ENCODE measurements at regions not wholly inside any gene's neighbourhood (a gene's known extent, or its start where the extent isn't known, plus 50 kb on each side); places are given as distances from the start of the nearest gene placed in this dataset.

DNA sequence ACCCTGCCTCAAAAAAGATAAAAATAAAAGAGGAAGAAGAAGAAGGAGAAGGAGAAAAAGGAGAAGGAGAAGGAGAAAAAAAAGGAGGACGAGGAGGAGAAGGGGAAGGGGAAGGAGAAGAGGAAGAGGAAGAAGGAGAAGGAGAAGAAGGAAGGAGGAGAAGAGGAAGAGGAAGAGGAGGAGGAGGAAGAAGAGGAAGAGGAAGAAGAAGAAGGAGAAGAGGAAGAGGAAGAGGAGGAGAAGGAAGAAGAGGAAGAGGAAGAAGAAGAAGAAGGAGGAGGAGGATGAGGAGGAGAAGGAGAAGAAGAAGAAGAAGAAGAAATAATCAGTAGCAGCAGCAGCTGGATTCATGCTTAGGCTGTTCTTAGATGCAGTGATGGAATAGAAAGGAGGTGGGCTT, 159.7 kb downstream of the TFCP2L1 start:
- Mint-ChIP-seq H3K27me3 (peaks cover 0 to 2% of the 10 kb centered on the region in 2 donors), H3K27ac (no peak overlapping the region), H3K36me3 (no peaks in the 10 kb centered on the region), H3K4me1 (ENCODE audit: low read depth in 2 of 2) (no peaks in the 10 kb centered on the region), H3K4me3 (no peak overlapping the region), H3K9me3 (no peaks in the 10 kb centered on the region)
- ATAC-seq (no peak), DNase-seq (ENCODE audit: low spot score) (no peak)

DNA sequence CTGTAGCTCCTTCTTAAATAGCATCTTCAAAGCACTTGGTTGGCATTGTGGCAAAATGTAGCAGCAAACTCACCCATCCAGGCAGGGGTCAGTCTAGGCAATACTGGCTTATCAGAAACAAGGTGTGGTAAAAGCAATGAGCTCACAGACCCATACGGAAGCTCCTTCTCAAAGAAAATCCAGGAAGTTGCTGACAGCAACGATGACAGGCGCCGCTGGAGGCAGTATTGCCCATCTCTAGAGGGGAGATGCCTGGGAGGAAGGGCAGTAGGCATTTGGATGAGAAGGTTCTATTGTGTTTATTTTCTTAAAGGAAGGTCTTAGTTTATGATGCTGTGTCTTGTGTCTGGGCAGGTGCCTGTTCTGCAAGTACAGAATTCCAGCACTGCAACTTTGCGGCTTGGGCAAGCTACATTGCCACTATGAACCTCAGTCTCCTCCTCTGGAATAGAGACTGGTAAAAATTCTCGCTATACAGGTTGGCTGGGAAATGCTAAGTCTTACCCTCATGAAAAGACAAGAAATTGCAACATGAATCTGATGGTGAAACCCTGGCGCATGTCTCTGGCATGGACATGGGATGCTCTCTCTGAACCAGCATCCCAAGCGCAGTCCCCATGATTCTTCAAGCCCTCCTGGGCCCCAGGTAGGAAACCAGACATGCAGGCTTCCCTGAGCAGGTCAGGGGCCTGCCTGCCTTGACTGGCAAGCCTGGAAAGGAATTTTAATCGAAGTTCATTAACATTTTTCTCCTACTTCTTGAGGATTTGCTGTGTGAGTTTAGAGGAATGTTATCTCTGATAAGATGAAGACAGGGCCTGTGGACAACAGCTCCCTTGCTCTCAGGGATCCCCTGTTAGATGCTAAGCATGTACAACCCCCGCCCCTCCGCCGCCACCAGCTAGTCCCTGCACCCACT, 156.0 kb downstream of the TFCP2L1 start:
- Mint-ChIP-seq H3K9me3 (no peaks in the 10 kb centered on the region), H3K4me3 (no peak overlapping the region), H3K27me3 (no peaks in the 10 kb centered on the region), H3K36me3 (no peaks in the 10 kb centered on the region), H3K4me1 (ENCODE audit: low read depth in 2 of 2) (peaks cover 3 to 4% of the 10 kb centered on the region in 2 donors), H3K27ac (no peak overlapping the region)
- ATAC-seq = no peak
- DNase-seq (ENCODE audit: low spot score) = no peak

GRCh38 chr2:121129692-121130091, 155.3 kb downstream of the TFCP2L1 start:
- no peak overlapping the region for H3K27ac Mint-ChIP-seq
- no peaks in the 10 kb centered on the region for H3K36me3 Mint-ChIP-seq
- H3K27me3 Mint-ChIP-seq = no peaks in the 10 kb centered on the region
- H3K4me1 Mint-ChIP-seq (ENCODE audit: low read depth in 2 of 2) = peaks cover 7 to 8% of the 10 kb centered on the region in 2 donors
- H3K9me3 Mint-ChIP-seq = no peaks in the 10 kb centered on the region
- no peak overlapping the region for H3K4me3 Mint-ChIP-seq
- ATAC-seq = no peak
- no peak for DNase-seq (ENCODE audit: low spot score)

DNA sequence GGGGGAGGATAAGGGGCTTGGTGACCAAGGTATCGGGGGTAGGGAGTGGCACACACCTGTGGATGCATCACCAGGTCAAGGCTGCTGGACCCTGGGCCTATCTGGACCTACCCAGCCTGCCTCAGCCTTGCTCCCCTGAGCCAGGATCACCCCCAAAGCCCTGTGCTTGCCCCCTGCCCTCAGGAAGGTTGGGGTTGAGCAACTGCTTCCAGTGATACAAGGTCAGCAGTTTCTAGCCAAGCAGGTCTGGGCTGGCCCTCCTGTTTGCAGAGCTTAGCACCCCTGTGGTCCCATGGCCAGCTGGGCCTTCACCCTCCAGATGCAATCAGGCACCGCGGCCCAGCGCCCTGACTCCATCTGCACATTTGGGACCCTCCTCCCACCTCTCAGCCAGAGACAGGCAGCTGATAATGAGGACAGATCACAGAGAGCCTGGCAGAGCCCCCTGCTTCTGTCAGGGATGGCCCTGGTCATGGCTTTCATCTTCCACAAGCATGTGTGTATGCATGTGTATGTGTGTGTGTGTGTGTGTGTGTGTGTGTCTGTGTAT, 154.6 kb downstream of the TFCP2L1 start:
- H3K9me3 Mint-ChIP-seq = no peaks in the 10 kb centered on the region
- DNase-seq (ENCODE audit: low spot score) (no peak), ATAC-seq (no peak)
- H3K4me1 Mint-ChIP-seq (ENCODE audit: low read depth in 2 of 2) = peaks cover 7 to 8% of the 10 kb centered on the region in 2 donors
- no peaks in the 10 kb centered on the region for H3K36me3 Mint-ChIP-seq
- H3K27ac Mint-ChIP-seq = no peak overlapping the region
- H3K27me3 Mint-ChIP-seq = no peaks in the 10 kb centered on the region
- no peak overlapping the region for H3K4me3 Mint-ChIP-seq

- no peak for DNase-seq (ENCODE audit: low spot score)
- ATAC-seq = no peak
- no peak overlapping the region for H3K27ac Mint-ChIP-seq
- H3K4me3 Mint-ChIP-seq = no peak overlapping the region
- no peaks in the 10 kb centered on the region for H3K27me3 Mint-ChIP-seq
- H3K36me3 Mint-ChIP-seq = no peaks in the 10 kb centered on the region
- H3K9me3 Mint-ChIP-seq = no peaks in the 10 kb centered on the region
- H3K4me1 Mint-ChIP-seq (ENCODE audit: low read depth in 2 of 2) = peaks cover 7 to 8% of the 10 kb centered on the region in 2 donors
Measured at GRCh38 chr2:121131375-121131774, 153.6 kb downstream of the TFCP2L1 start.

DNA sequence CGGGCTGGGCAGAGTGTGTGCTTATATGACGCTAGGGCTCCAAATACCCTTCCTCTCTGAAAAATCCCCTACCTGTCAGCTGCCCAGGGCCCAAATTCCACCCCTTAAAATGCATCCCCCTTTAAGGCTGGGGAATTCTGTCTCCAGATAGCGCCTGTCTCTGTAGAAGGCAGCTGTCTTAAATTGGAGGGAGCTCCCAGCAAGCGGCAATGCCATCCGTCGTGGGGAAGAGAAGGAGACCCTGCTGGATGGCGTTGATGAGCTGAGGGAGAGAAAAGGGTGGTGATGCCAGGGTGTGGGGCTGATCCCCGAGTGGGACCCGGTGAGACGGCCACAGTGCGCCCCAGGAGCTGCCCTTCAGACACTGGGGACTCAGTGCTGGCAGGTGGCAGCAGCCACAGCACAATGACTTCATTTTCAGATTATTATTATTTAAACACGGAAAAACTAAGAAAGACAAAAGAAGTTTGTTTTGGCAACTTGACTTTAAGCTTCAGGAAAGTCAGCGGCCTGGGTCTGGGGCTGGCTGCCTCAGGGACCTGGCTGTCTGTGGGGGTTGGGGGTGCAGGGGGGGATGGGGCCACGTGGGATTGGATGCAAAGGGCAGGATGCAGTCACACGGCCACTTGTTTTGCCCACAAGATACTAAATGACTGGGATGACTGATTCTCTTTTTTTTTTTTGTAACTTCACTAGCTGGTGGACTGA, 152.8 kb downstream of the TFCP2L1 start:
- Mint-ChIP-seq H3K27me3 (no peaks in the 10 kb centered on the region), H3K4me1 (ENCODE audit: low read depth in 2 of 2) (peaks cover 7 to 8% of the 10 kb centered on the region in 2 donors), H3K4me3 (no peak overlapping the region), H3K27ac (no peak overlapping the region), H3K9me3 (no peaks in the 10 kb centered on the region), H3K36me3 (no peaks in the 10 kb centered on the region)
- DNase-seq (ENCODE audit: low spot score) (peak; percentile 2), ATAC-seq (no peak)

GRCh38 chr2:121132762-121133107, 152.3 kb downstream of the TFCP2L1 start:
- H3K4me3 Mint-ChIP-seq = no peak overlapping the region
- ATAC-seq (no peak), DNase-seq (ENCODE audit: low spot score) (no peak)
- no peak overlapping the region for H3K27ac Mint-ChIP-seq
- no peaks in the 10 kb centered on the region for H3K36me3 Mint-ChIP-seq
- peaks cover 7 to 8% of the 10 kb centered on the region in 2 donors for H3K4me1 Mint-ChIP-seq (ENCODE audit: low read depth in 2 of 2)
- H3K27me3 Mint-ChIP-seq = no peaks in the 10 kb centered on the region
- H3K9me3 Mint-ChIP-seq = no peaks in the 10 kb centered on the region

DNA sequence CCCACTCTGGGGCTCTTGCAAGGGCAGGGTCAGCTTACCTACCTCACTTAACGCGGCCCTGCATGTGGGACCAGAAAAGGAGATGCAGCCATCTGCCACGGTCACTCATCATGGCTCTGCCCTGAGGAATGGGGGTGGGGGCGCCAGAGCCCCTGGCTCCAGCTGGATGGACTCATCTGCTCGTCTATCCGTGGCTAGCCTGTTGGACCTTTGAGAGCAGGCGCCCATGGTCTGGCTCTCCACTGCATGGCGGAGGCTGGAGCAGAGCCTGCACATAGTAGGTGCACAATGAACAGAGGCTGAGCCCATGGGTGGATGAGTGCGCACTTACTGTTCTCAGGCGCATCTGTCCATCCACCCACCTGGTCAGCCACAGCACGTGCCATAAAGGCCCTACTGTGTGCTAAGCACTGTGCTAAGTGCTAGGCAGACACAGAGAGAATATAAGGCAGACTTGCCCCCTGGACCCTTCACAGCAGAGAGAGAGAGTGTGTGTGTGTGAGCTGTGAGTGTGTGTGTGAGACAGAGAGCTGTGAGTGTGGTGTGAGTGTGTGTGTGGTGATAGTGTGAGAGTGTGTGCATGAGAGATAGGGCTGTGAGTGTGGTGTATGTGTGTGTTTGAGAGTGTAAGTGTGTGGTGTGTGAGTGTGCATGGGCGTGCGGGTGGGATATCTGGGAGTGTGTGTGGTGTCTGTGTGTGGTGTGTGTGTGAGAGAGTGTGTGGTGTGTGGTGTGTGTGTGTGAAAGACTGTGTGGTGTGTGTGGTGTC, 151.3 kb downstream of the TFCP2L1 start:
- H3K27me3 Mint-ChIP-seq = no peaks in the 10 kb centered on the region
- H3K9me3 Mint-ChIP-seq = no peaks in the 10 kb centered on the region
- H3K27ac Mint-ChIP-seq = peak overlapping the region in 1 of 2 donors; percentile 24
- no peak overlapping the region for H3K4me3 Mint-ChIP-seq
- ATAC-seq = no peak
- peaks cover 7 to 8% of the 10 kb centered on the region in 2 donors for H3K4me1 Mint-ChIP-seq (ENCODE audit: low read depth in 2 of 2)
- no peaks in the 10 kb centered on the region for H3K36me3 Mint-ChIP-seq
- peak; percentile 41 for DNase-seq (ENCODE audit: low spot score)

GRCh38 chr2:121134728-121135127, 150.3 kb downstream of the TFCP2L1 start:
- peaks cover 0 to 6% of the 10 kb centered on the region in 2 donors for H3K27me3 Mint-ChIP-seq
- H3K4me3 Mint-ChIP-seq = no peak overlapping the region
- H3K9me3 Mint-ChIP-seq = no peaks in the 10 kb centered on the region
- DNase-seq (ENCODE audit: low spot score) = peak; percentile 10
- no peaks in the 10 kb centered on the region for H3K36me3 Mint-ChIP-seq
- no peak overlapping the region for H3K27ac Mint-ChIP-seq
- no peak for ATAC-seq
- peaks cover 7 to 8% of the 10 kb centered on the region in 2 donors for H3K4me1 Mint-ChIP-seq (ENCODE audit: low read depth in 2 of 2)

DNA sequence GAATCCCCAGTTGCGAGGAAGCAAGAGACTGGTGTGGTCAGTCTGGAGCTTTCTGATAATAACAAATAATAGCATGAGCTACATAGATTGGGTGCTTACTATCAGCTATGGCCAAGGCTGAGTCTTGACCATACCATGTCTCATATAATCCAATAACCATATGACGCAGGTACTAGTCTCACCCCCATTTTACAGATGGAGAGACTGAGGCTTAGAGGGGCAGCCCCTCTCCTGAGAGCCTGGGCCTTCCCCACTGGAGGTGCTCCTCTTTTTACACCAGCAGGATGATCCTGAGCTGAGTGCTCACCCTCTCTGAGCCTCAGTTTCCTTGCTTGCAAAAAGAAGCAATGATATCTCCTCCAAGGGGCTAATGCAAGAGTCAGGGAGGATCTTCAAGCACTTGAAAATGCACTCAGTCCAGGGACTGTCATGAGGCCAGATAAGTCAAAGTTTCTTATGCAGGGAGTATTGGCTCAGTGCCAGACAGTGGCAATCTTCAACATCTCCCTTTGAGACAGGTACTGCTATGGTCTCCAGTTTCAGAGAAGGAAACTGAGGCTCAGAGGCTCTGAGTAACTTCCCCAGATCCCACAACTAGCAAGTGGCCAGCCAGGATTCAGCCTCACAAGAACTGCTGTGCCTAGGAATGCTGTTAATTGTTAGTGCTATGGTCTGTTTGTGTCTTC, 149.7 kb downstream of the TFCP2L1 start:
- Mint-ChIP-seq H3K27ac (no peak overlapping the region), H3K27me3 (peaks cover 0 to 7% of the 10 kb centered on the region in 2 donors), H3K9me3 (no peaks in the 10 kb centered on the region), H3K4me3 (no peak overlapping the region), H3K36me3 (no peaks in the 10 kb centered on the region), H3K4me1 (ENCODE audit: low read depth in 2 of 2) (peaks cover 7 to 8% of the 10 kb centered on the region in 2 donors)
- DNase-seq (ENCODE audit: low spot score) (peak; percentile 5), ATAC-seq (no peak)

DNA sequence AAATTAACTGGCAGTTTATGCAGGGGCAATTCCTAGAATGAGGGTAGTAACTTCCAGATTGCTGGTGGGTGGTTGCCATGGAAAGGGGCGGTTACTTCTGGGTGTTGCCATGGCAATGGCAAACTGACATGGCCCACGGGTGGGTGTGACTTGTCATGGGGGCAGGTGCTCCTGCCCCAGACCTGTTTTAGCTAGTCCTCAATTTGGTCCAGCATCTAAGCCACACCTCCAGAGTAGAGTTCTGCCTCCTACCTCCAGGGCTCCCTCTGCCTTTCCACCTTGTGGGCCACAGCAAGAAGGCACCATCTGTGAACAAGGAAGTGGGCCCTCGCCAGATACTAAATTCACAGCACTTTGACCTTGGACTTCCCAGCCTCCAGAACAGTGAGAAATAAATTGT, 148.7 kb downstream of the TFCP2L1 start:
- peaks cover 7 to 8% of the 10 kb centered on the region in 2 donors for H3K4me1 Mint-ChIP-seq (ENCODE audit: low read depth in 2 of 2)
- no peak overlapping the region for H3K4me3 Mint-ChIP-seq
- DNase-seq (ENCODE audit: low spot score) (peak; percentile 38), ATAC-seq (no peak)
- H3K27ac Mint-ChIP-seq = no peak overlapping the region
- H3K27me3 Mint-ChIP-seq = peaks cover 3 to 7% of the 10 kb centered on the region in 2 donors
- H3K9me3 Mint-ChIP-seq = no peaks in the 10 kb centered on the region
- no peaks in the 10 kb centered on the region for H3K36me3 Mint-ChIP-seq

DNA sequence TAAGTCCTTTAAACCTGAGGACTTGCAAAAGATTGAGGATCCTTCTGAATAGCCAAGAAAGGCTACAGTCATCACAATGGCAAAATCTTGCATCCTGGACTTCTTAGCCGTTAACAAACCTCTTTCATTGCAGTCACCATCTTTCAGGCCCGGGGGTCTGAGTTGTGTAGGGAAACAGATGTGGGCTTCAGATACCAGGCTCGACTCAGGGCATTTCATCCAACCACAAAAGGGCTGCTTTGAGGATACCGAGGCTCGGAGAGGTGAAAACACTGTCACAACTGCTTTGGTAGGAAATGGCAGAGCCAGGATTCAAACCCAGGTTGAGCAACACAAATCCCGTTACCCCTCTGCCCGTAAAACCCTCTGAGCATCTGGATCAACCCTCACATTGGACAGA, 147.4 kb downstream of the TFCP2L1 start:
- H3K4me1 Mint-ChIP-seq (ENCODE audit: low read depth in 2 of 2) = peaks cover 7 to 8% of the 10 kb centered on the region in 2 donors
- no peaks in the 10 kb centered on the region for H3K36me3 Mint-ChIP-seq
- H3K27ac Mint-ChIP-seq = no peak overlapping the region
- no peaks in the 10 kb centered on the region for H3K9me3 Mint-ChIP-seq
- no peak for ATAC-seq
- no peak overlapping the region for H3K4me3 Mint-ChIP-seq
- H3K27me3 Mint-ChIP-seq = peaks cover 3 to 7% of the 10 kb centered on the region in 2 donors
- DNase-seq (ENCODE audit: low spot score) = peak; percentile 58

GRCh38 chr2:121140734-121141133, 144.3 kb downstream of the TFCP2L1 start:
- ATAC-seq (no peak), DNase-seq (ENCODE audit: low spot score) (peak; percentile 47)
- H3K27me3 Mint-ChIP-seq = peaks cover 3 to 7% of the 10 kb centered on the region in 2 donors
- H3K4me3 Mint-ChIP-seq = no peak overlapping the region
- H3K36me3 Mint-ChIP-seq = no peaks in the 10 kb centered on the region
- no peak overlapping the region for H3K27ac Mint-ChIP-seq
- H3K4me1 Mint-ChIP-seq (ENCODE audit: low read depth in 2 of 2) = no peaks in the 10 kb centered on the region
- no peaks in the 10 kb centered on the region for H3K9me3 Mint-ChIP-seq
